Testis (tissue), 2 donors: ENCODE measurements at regions not wholly inside any gene's neighbourhood (a gene's known extent, or its start where the extent isn't known, plus 50 kb on each side); places are given as distances from the start of the nearest gene placed in this dataset.

Source experiments
- POLR2A ChIP-seq: fragments of 450-650 bp; IDR thresholded peaks from one replicate; pipeline ENCODE4 v1.6.1; 2017; ENCODE audit warnings: antibody characterized with exemption, mild to moderate bottlenecking, moderate library complexity
- TF ChIP-seq, protein P1 (sequence below), 3 experiments: fragments of 450-650 bp in 2 of 3; fragments of 200-600 bp in 1 of 3; sonication (generic) in 1 of 3; IDR thresholded peaks; one replicate each; pipeline ENCODE4 v1.5.1; 2016 to 2019; ENCODE audit warnings: antibody characterized with exemption in 3 of 3, mild to moderate bottlenecking in 2 of 3, moderate library complexity in 1 of 3

GRCh38 chrX:150161193-150161592 lies 201.9 kb upstream of the MAMLD1 start:
- TF ChIP-seq, protein P1, sequence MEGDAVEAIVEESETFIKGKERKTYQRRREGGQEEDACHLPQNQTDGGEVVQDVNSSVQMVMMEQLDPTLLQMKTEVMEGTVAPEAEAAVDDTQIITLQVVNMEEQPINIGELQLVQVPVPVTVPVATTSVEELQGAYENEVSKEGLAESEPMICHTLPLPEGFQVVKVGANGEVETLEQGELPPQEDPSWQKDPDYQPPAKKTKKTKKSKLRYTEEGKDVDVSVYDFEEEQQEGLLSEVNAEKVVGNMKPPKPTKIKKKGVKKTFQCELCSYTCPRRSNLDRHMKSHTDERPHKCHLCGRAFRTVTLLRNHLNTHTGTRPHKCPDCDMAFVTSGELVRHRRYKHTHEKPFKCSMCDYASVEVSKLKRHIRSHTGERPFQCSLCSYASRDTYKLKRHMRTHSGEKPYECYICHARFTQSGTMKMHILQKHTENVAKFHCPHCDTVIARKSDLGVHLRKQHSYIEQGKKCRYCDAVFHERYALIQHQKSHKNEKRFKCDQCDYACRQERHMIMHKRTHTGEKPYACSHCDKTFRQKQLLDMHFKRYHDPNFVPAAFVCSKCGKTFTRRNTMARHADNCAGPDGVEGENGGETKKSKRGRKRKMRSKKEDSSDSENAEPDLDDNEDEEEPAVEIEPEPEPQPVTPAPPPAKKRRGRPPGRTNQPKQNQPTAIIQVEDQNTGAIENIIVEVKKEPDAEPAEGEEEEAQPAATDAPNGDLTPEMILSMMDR (IDR thresholded peaks at IDR 0.05), result no peak
- no peak for TF ChIP-seq POLR2A
